Stimulated activated CD4-positive, alpha-beta T cell treated with anti-CD3 and anti-CD28 coated beads, Interleukin-12 subunit alpha, Interleukin-12 subunit beta, amount 100 ng/mL, for 48 hours (primary cell): ENCODE measurements at regions not wholly inside any gene's neighbourhood (a gene's known extent, or its start where the extent isn't known, plus 50 kb on each side); places are given as distances from the start of the nearest gene placed in this dataset.

Experiments used
- DNase-seq, 3 donors: peaks; one replicate each; pipeline ENCODE4 v3.0.0-alpha.2; 2020; ENCODE audit warnings: low read depth in 2 of 3, low spot score in 1 of 3

- DNase-seq: no peak
Observed at GRCh38 chr12:124096109-124096508, 123.1 kb downstream of the ZNF664 start.

GRCh38 chr12:124096869-124097434 is 123.9 kb downstream of the ZNF664 start:
- no peak for DNase-seq

GRCh38 chr12:124097701-124098100 is 124.7 kb downstream of the ZNF664 start:
- no peak for DNase-seq

GRCh38 chr12:124098101-124098757 is 125.2 kb downstream of the ZNF664 start:
- no peak for DNase-seq

- no peak for DNase-seq
Observed at GRCh38 chr12:124098887-124099286, 125.9 kb downstream of the ZNF664 start.

- no peak for DNase-seq
Observed at GRCh38 chr12:124099661-124100060, 126.6 kb downstream of the ZNF664 start.

- no peak for DNase-seq
Observed at GRCh38 chr12:124100572-124101178, 127.7 kb downstream of the ZNF664 start.

- no peak for DNase-seq
Observed at GRCh38 chr12:124105546-124105945, 132.5 kb downstream of the ZNF664 start.

- DNase-seq: no peak
Observed at GRCh38 chr12:124107351-124107750, 134.3 kb downstream of the ZNF664 start.

GRCh38 chr12:124109760-124110159 is 136.7 kb downstream of the ZNF664 start:
- DNase-seq: no peak

- DNase-seq: no peak
Observed at GRCh38 chr12:124110372-124110883, 137.4 kb downstream of the ZNF664 start.

GRCh38 chr12:124111006-124111405 is 138.0 kb downstream of the ZNF664 start:
- no peak for DNase-seq

- DNase-seq: no peak
Observed at GRCh38 chr12:124114316-124114715, 141.3 kb downstream of the ZNF664 start.

- no peak for DNase-seq
Observed at GRCh38 chr12:124115496-124115895, 142.5 kb downstream of the ZNF664 start.

GRCh38 chr12:124115976-124116690 is 143.1 kb downstream of the ZNF664 start:
- no peak for DNase-seq

- DNase-seq: no peak
Observed at GRCh38 chr12:124120739-124121138, 147.7 kb downstream of the ZNF664 start.

- DNase-seq: no peak
Observed at GRCh38 chr12:124122722-124123121, 149.7 kb downstream of the ZNF664 start.

- no peak for DNase-seq
Observed at GRCh38 chr12:124123296-124124000, 150.4 kb downstream of the ZNF664 start.

- DNase-seq: no peak
Observed at GRCh38 chr12:124125203-124125871, 152.3 kb downstream of the ZNF664 start.

- no peak for DNase-seq
Observed at GRCh38 chr12:124126950-124127655, 154.1 kb downstream of the ZNF664 start.
